ENCODE measurements at regions not wholly inside any gene's neighbourhood (a gene's known extent, or its start where the extent isn't known, plus 50 kb on each side); places are given as distances from the start of the nearest gene placed in this dataset.

- no CpG with 5 or more reads among the region's 2 CpGs for WGBS (ENCODE audit: insufficient coverage)
- Mint-ChIP-seq H3K9me3 (peaks cover 0 to 3% (median 0%) of the 10 kb centered on the region in 3 donors), H3K4me3 (no peak overlapping the region), H3K4me1 (no peaks in the 10 kb centered on the region), H3K27ac (no peak overlapping the region), H3K27me3 (no peaks in the 10 kb centered on the region), H3K36me3 (no peaks in the 10 kb centered on the region)
- Histone ChIP-seq H3K4me3 (ENCODE audit: control insufficient read depth in 1 of 2, extremely low read depth in 1 of 2, low read length in 1 of 2) (no peak overlapping the region), H3K36me3 (ENCODE audit: control insufficient read depth in 2 of 2, extremely low read depth in 1 of 2, insufficient read depth in 1 of 2, low read length in 1 of 2) (no peaks in the 10 kb centered on the region), H3K4me1 (ENCODE audit: control insufficient read depth in 1 of 2, extremely low read depth in 1 of 2, insufficient read depth in 2 of 2, low read length in 2 of 2) (no peaks in the 10 kb centered on the region), H3K9me3 (peaks cover 3% of the 10 kb centered on the region), H3K27me3 (replicated peaks in 1 of 2; ENCODE audit: control insufficient read depth in 2 of 2, extremely low read depth in 1 of 2, insufficient read depth in 2 of 2, low read length in 1 of 2) (no peaks in the 10 kb centered on the region), H3K27ac (ENCODE audit: low read length) (no peak overlapping the region)
- ChIA-PET CTCF (no interaction called here), POLR2A (interaction anchor here in 1 of 2 donors (0.6 kb wide), 1 partner anchor 134 kb away, joined by 5 read pairs; no protein-coding TSS in a partner anchor)
- ATAC-seq (replicated peaks in 1 of 4), result no peak
- DNase-seq, result no peak
Observed at GRCh38 chrX:117095393-117095792, 632.6 kb upstream of the CT83 start.

- no CpG with 5 or more reads among the region's 1 CpG for WGBS (ENCODE audit: insufficient coverage)
- Mint-ChIP-seq H3K4me1 (no peaks in the 10 kb centered on the region), H3K36me3 (no peaks in the 10 kb centered on the region), H3K4me3 (no peak overlapping the region), H3K27me3 (no peaks in the 10 kb centered on the region), H3K9me3 (peaks cover 0 to 3% (median 0%) of the 10 kb centered on the region in 3 donors), H3K27ac (no peak overlapping the region)
- Histone ChIP-seq H3K36me3 (ENCODE audit: control insufficient read depth in 2 of 2, extremely low read depth in 1 of 2, insufficient read depth in 1 of 2, low read length in 1 of 2) (no peaks in the 10 kb centered on the region), H3K27me3 (replicated peaks in 1 of 2; ENCODE audit: control insufficient read depth in 2 of 2, extremely low read depth in 1 of 2, insufficient read depth in 2 of 2, low read length in 1 of 2) (no peaks in the 10 kb centered on the region), H3K4me3 (ENCODE audit: control insufficient read depth in 1 of 2, extremely low read depth in 1 of 2, low read length in 1 of 2) (no peak overlapping the region), H3K9me3 (peaks cover 3% of the 10 kb centered on the region), H3K4me1 (ENCODE audit: control insufficient read depth in 1 of 2, extremely low read depth in 1 of 2, insufficient read depth in 2 of 2, low read length in 2 of 2) (no peaks in the 10 kb centered on the region), H3K27ac (ENCODE audit: low read length) (no peak overlapping the region)
- DNase-seq (no peak), ATAC-seq (replicated peaks in 1 of 4) (no peak)
- ChIA-PET POLR2A (interaction anchor here in 1 of 2 donors (0.6 kb wide), 1 partner anchor 53 kb away, joined by 4 read pairs; no protein-coding TSS in a partner anchor), CTCF (interaction anchor here in 1 of 2 donors (0.5 to 0.6 kb wide), 2 partner anchors 24 to 1162 kb away, joined by 3 to 7 read pairs; no protein-coding TSS in a partner anchor)
Observed at GRCh38 chrX:117094149-117094548, 631.4 kb upstream of the CT83 start.

- Mint-ChIP-seq H3K4me1 (no peaks in the 10 kb centered on the region), H3K36me3 (no peaks in the 10 kb centered on the region), H3K9me3 (peaks cover 0 to 3% (median 0%) of the 10 kb centered on the region in 3 donors), H3K4me3 (no peak overlapping the region), H3K27me3 (no peaks in the 10 kb centered on the region), H3K27ac (no peak overlapping the region)
- no peaks in the 10 kb centered on the region for H3K27me3 ChIP-seq (replicated peaks in 1 of 2; ENCODE audit: control insufficient read depth in 2 of 2, extremely low read depth in 1 of 2, insufficient read depth in 2 of 2, low read length in 1 of 2)
- H3K4me3 ChIP-seq (ENCODE audit: control insufficient read depth in 1 of 2, extremely low read depth in 1 of 2, low read length in 1 of 2), result no peak overlapping the region
- no peak for ATAC-seq (replicated peaks in 1 of 4)
- no peak overlapping the region for H3K27ac ChIP-seq (ENCODE audit: low read length)
- WGBS (ENCODE audit: insufficient coverage), result no CpG with 5 or more reads among the region's 1 CpG
- H3K4me1 ChIP-seq (ENCODE audit: control insufficient read depth in 1 of 2, extremely low read depth in 1 of 2, insufficient read depth in 2 of 2, low read length in 2 of 2), result no peaks in the 10 kb centered on the region
- POLR2A ChIA-PET, result interaction anchor here in 1 of 2 donors (0.6 kb wide), 1 partner anchor 53 kb away, joined by 4 read pairs; no protein-coding TSS in a partner anchor
- CTCF ChIA-PET, result no interaction called here
- DNase-seq, result no peak
- H3K36me3 ChIP-seq (ENCODE audit: control insufficient read depth in 2 of 2, extremely low read depth in 1 of 2, insufficient read depth in 1 of 2, low read length in 1 of 2), result no peaks in the 10 kb centered on the region
- peaks cover 4% of the 10 kb centered on the region for H3K9me3 ChIP-seq
Observed at GRCh38 chrX:117093319-117093718, 630.5 kb upstream of the CT83 start.

GRCh38 chrX:117092641-117093040 lies 629.9 kb upstream of the CT83 start:
- ATAC-seq (replicated peaks in 1 of 4), result no peak
- Mint-ChIP-seq H3K27ac (no peak overlapping the region), H3K36me3 (no peaks in the 10 kb centered on the region), H3K4me3 (no peak overlapping the region), H3K9me3 (peaks cover 0 to 3% (median 0%) of the 10 kb centered on the region in 3 donors), H3K27me3 (no peaks in the 10 kb centered on the region), H3K4me1 (no peaks in the 10 kb centered on the region)
- Histone ChIP-seq H3K27ac (ENCODE audit: low read length) (no peak overlapping the region), H3K27me3 (replicated peaks in 1 of 2; ENCODE audit: control insufficient read depth in 2 of 2, extremely low read depth in 1 of 2, insufficient read depth in 2 of 2, low read length in 1 of 2) (no peaks in the 10 kb centered on the region), H3K9me3 (peaks cover 4% of the 10 kb centered on the region), H3K36me3 (ENCODE audit: control insufficient read depth in 2 of 2, extremely low read depth in 1 of 2, insufficient read depth in 1 of 2, low read length in 1 of 2) (no peaks in the 10 kb centered on the region), H3K4me1 (ENCODE audit: control insufficient read depth in 1 of 2, extremely low read depth in 1 of 2, insufficient read depth in 2 of 2, low read length in 2 of 2) (no peaks in the 10 kb centered on the region), H3K4me3 (ENCODE audit: control insufficient read depth in 1 of 2, extremely low read depth in 1 of 2, low read length in 1 of 2) (no peak overlapping the region)
- no peak for DNase-seq
- ChIA-PET CTCF (no interaction called here), POLR2A (no interaction called here)
- no CpG with 5 or more reads among the region's 1 CpG for WGBS (ENCODE audit: insufficient coverage)

- H3K27me3 ChIP-seq (replicated peaks in 1 of 2; ENCODE audit: control insufficient read depth in 2 of 2, extremely low read depth in 1 of 2, insufficient read depth in 2 of 2, low read length in 1 of 2), result no peaks in the 10 kb centered on the region
- H3K4me3 Mint-ChIP-seq, result no peak overlapping the region
- no peak overlapping the region for H3K27ac ChIP-seq (ENCODE audit: low read length)
- no peaks in the 10 kb centered on the region for H3K9me3 ChIP-seq
- DNase-seq, result no peak
- ATAC-seq (replicated peaks in 1 of 4), result no peak
- ChIA-PET CTCF (no interaction called here), POLR2A (no interaction called here)
- H3K27ac Mint-ChIP-seq, result no peak overlapping the region
- no peaks in the 10 kb centered on the region for H3K27me3 Mint-ChIP-seq
- H3K4me1 ChIP-seq (ENCODE audit: control insufficient read depth in 1 of 2, extremely low read depth in 1 of 2, insufficient read depth in 2 of 2, low read length in 2 of 2), result no peaks in the 10 kb centered on the region
- no peaks in the 10 kb centered on the region for H3K36me3 Mint-ChIP-seq
- no peaks in the 10 kb centered on the region for H3K36me3 ChIP-seq (ENCODE audit: control insufficient read depth in 2 of 2, extremely low read depth in 1 of 2, insufficient read depth in 1 of 2, low read length in 1 of 2)
- peaks cover 0 to 7% (median 0%) of the 10 kb centered on the region in 3 donors for H3K9me3 Mint-ChIP-seq
- H3K4me1 Mint-ChIP-seq, result no peaks in the 10 kb centered on the region
- H3K4me3 ChIP-seq (ENCODE audit: control insufficient read depth in 1 of 2, extremely low read depth in 1 of 2, low read length in 1 of 2), result no peak overlapping the region
Observed at GRCh38 chrX:117063224-117063623, 600.4 kb upstream of the CT83 start.

GRCh38 chrX:117059848-117060247 lies 597.1 kb upstream of the CT83 start:
- Mint-ChIP-seq H3K27ac (no peak overlapping the region), H3K27me3 (no peaks in the 10 kb centered on the region), H3K9me3 (peaks cover 0 to 7% (median 0%) of the 10 kb centered on the region in 3 donors), H3K4me3 (no peak overlapping the region), H3K36me3 (no peaks in the 10 kb centered on the region), H3K4me1 (no peaks in the 10 kb centered on the region)
- DNase-seq (no peak), ATAC-seq (replicated peaks in 1 of 4) (no peak)
- CTCF ChIA-PET, result no interaction called here
- Histone ChIP-seq H3K4me3 (ENCODE audit: control insufficient read depth in 1 of 2, extremely low read depth in 1 of 2, low read length in 1 of 2) (no peak overlapping the region), H3K27ac (ENCODE audit: low read length) (no peak overlapping the region), H3K27me3 (replicated peaks in 1 of 2; ENCODE audit: control insufficient read depth in 2 of 2, extremely low read depth in 1 of 2, insufficient read depth in 2 of 2, low read length in 1 of 2) (no peaks in the 10 kb centered on the region), H3K9me3 (no peaks in the 10 kb centered on the region), H3K4me1 (ENCODE audit: control insufficient read depth in 1 of 2, extremely low read depth in 1 of 2, insufficient read depth in 2 of 2, low read length in 2 of 2) (no peaks in the 10 kb centered on the region), H3K36me3 (ENCODE audit: control insufficient read depth in 2 of 2, extremely low read depth in 1 of 2, insufficient read depth in 1 of 2, low read length in 1 of 2) (no peaks in the 10 kb centered on the region)
- POLR2A ChIA-PET, result no interaction called here

GRCh38 chrX:117053260-117053659 lies 590.5 kb upstream of the CT83 start:
- Histone ChIP-seq H3K27me3 (replicated peaks in 1 of 2; ENCODE audit: control insufficient read depth in 2 of 2, extremely low read depth in 1 of 2, insufficient read depth in 2 of 2, low read length in 1 of 2) (no peaks in the 10 kb centered on the region), H3K4me1 (ENCODE audit: control insufficient read depth in 1 of 2, extremely low read depth in 1 of 2, insufficient read depth in 2 of 2, low read length in 2 of 2) (no peaks in the 10 kb centered on the region), H3K9me3 (no peaks in the 10 kb centered on the region), H3K27ac (ENCODE audit: low read length) (no peak overlapping the region), H3K4me3 (ENCODE audit: control insufficient read depth in 1 of 2, extremely low read depth in 1 of 2, low read length in 1 of 2) (no peak overlapping the region), H3K36me3 (ENCODE audit: control insufficient read depth in 2 of 2, extremely low read depth in 1 of 2, insufficient read depth in 1 of 2, low read length in 1 of 2) (no peaks in the 10 kb centered on the region)
- POLR2A ChIA-PET, result no interaction called here
- peaks cover 5 to 14% (median 11%) of the 10 kb centered on the region in 3 donors for H3K9me3 Mint-ChIP-seq
- WGBS (ENCODE audit: insufficient coverage), result no CpG with 5 or more reads among the region's 1 CpG
- no peaks in the 10 kb centered on the region for H3K4me1 Mint-ChIP-seq
- DNase-seq (no peak), ATAC-seq (replicated peaks in 1 of 4) (no peak)
- H3K36me3 Mint-ChIP-seq, result no peaks in the 10 kb centered on the region
- H3K27ac Mint-ChIP-seq, result no peak overlapping the region
- CTCF ChIA-PET, result no interaction called here
- H3K4me3 Mint-ChIP-seq, result no peak overlapping the region
- H3K27me3 Mint-ChIP-seq, result no peaks in the 10 kb centered on the region

All from T-cell (primary cell).